22Rv1 (cell line): ENCODE measurements at regions not wholly inside any gene's neighbourhood (a gene's known extent, or its start where the extent isn't known, plus 50 kb on each side); places are given as distances from the start of the nearest gene placed in this dataset.

Experiments used
- ZFX ChIP-seq: fragments of 450-650 bp; IDR thresholded peaks from 2 replicates; pipeline ENCODE4 v1.6.1; 2017; ENCODE audit warnings: antibody characterized with exemption, borderline replicate concordance
- TF ChIP-seq, protein P1 (sequence below): fragments of 450-650 bp; IDR thresholded peaks from 2 replicates; pipeline ENCODE4 v1.5.1; 2017; ENCODE audit warnings: mild to moderate bottlenecking

DNA sequence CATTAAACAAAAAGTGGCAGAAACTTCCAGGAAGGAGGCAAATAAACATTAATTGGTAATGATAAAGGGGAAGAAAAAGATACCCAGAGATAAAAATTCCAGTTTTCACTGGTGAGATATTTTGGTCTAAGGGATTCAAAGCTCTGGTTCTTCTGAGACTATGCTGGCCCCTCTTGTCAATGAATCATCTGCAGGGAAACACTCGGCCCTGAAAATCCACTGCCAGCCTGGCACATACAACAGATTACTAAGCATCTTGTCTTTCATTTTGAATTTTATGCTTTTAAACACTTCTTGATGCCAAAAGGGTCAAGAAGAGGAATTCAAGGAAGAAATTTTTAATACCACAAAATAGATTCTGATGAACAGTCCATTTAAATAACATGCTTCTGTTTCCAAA is 1603.8 kb upstream of the ZEB2 start:
- no peak for TF ChIP-seq ZFX
- TF ChIP-seq, protein P1, sequence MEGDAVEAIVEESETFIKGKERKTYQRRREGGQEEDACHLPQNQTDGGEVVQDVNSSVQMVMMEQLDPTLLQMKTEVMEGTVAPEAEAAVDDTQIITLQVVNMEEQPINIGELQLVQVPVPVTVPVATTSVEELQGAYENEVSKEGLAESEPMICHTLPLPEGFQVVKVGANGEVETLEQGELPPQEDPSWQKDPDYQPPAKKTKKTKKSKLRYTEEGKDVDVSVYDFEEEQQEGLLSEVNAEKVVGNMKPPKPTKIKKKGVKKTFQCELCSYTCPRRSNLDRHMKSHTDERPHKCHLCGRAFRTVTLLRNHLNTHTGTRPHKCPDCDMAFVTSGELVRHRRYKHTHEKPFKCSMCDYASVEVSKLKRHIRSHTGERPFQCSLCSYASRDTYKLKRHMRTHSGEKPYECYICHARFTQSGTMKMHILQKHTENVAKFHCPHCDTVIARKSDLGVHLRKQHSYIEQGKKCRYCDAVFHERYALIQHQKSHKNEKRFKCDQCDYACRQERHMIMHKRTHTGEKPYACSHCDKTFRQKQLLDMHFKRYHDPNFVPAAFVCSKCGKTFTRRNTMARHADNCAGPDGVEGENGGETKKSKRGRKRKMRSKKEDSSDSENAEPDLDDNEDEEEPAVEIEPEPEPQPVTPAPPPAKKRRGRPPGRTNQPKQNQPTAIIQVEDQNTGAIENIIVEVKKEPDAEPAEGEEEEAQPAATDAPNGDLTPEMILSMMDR: no peak
